Fibroblast of the aortic adventitia (primary cell): ENCODE measurements at regions not wholly inside any gene's neighbourhood (a gene's known extent, or its start where the extent isn't known, plus 50 kb on each side); places are given as distances from the start of the nearest gene placed in this dataset.

Source experiments
- DNase-seq: peaks from one replicate; pipeline ENCODE4 v3.0.0-alpha.2; 2010; ENCODE audit warnings: low read depth
- H3K4me3 ChIP-seq: 2 replicates; pipeline ENCODE4 v1.5.1; 2011; ENCODE audit warnings: low read depth, mild to moderate bottlenecking, control low read depth, low read length, moderate library complexity
- CTCF ChIP-seq: IDR thresholded peaks from 2 replicates; pipeline ENCODE4 v1.5.1; 2011; ENCODE audit warnings: mild to moderate bottlenecking, low read length, control low read depth, inconsistent platforms; ENCODE audit not compliant: insufficient read depth

DNA sequence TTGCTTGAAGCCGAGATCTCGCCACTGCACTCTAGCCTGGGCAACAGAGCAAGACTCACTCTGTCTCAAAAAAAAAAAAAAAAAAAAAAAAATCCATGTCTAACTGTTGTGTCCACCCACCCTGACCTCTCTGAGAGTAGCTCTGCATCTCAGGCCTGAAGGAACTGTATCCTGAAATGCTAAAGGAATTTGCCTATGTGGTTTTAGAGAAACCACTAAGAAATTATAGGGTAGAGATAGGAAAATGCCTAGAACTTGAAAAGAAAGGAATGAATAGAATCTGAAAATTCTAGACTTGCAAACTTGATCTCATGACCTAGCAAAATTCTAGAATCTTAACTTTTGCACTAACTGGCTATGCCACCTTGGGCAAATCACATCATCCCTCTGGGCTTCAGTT lies 217.5 kb upstream of the ROPN1 start:
- DNase-seq, result no peak
- H3K4me3 ChIP-seq, result no peak overlapping the region
- TF ChIP-seq CTCF, result no peak

- no peak for DNase-seq
- no peak overlapping the region for H3K4me3 ChIP-seq
- no peak for TF ChIP-seq CTCF
Measured at GRCh38 chr3:124210899-124211298, 219.0 kb upstream of the ROPN1 start.

DNA sequence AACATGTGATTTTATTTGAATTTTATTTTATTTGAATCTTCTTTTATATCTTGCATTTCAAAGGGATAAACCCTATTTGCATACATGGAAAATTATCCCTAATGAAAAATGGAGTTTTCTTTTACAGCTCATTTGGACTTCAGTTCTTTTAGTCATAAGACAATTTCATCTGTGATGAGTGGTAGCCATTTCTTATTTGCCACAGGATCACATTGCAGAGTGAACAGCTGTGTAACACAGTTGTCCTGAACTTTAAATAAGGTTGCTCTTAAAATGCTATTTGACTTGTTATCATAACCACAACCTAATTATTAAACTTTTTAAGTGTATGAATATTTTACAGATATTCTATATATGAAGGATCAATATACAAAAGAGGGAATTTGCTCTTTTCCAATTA lies 221.7 kb upstream of the ROPN1 start:
- DNase-seq, result no peak
- TF ChIP-seq CTCF, result no peak
- no peak overlapping the region for H3K4me3 ChIP-seq

DNA sequence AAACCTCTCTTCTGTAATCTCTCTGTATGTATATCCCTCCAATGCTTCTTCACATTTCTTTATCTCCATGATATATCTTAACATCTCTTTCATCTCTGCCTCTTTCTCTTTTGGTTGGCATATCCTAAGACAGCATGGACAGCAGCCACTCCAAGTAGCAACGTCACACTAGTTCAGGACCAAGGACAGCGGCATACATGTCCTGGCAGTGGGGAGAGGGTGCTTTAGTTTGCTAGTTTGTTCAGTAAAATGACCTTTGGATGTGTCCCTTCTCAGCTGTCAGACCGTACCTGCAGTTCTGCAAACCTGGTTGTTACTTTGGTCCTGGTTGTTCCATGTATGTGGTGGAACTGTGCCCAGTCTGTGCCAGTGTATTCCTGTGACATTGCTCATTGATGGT lies 225.6 kb upstream of the ROPN1 start:
- DNase-seq, result peak; percentile 67
- H3K4me3 ChIP-seq, result no peak overlapping the region
- TF ChIP-seq CTCF, result no peak

GRCh38 chr3:124221422-124221821 lies 229.5 kb upstream of the ROPN1 start:
- no peak overlapping the region for H3K4me3 ChIP-seq
- DNase-seq, result no peak
- no peak for TF ChIP-seq CTCF

DNA sequence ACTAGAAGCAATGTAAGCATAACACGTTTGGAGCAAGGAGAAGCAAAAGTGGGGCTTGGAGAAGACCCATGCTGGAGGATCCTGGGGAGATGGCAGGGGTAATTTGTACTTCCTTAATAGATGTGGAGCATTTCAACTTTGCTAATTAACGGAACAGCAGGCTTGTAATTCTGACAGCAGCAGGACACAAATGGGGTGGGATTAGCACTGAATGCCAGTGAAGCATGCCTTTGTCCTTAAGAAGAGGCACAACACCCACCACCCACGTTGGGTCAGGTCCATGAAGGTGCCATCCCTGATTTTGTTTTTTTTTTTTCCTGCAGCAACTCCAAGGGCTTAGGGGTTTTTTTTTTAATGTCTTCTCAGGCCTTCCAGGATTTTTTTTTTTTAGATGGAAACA lies 231.9 kb upstream of the ROPN1 start:
- TF ChIP-seq CTCF, result no peak
- no peak for DNase-seq
- no peak overlapping the region for H3K4me3 ChIP-seq

DNA sequence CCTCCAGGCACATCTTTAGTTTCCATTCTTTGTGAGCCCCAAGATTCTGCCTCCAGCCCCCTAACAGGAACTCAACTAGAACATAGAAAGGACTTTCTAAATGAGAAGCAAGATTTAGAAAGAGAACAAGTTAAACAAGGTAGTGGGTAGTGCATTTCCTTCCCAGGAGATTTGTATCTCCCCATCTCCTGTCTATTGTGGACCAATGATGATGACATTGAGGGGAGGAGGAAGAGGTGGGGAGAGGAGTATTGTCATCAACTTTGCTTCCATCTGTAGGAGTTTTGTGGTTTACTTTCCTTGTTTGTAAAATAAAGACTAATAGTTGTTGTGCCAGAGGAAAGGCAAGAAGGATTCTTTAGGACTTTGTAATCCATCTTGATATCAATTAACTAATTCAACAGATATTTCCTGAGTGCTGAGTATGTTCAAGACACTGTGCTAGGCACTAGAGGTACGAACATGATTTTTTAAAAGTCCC lies 235.3 kb upstream of the ROPN1 start:
- no peak for DNase-seq
- H3K4me3 ChIP-seq, result no peak overlapping the region
- TF ChIP-seq CTCF, result no peak
